ENCODE measurements at regions not wholly inside any gene's neighbourhood (a gene's known extent, or its start where the extent isn't known, plus 50 kb on each side); places are given as distances from the start of the nearest gene placed in this dataset.

- Histone ChIP-seq H3K18ac (ENCODE audit: low read length) (no peak overlapping the region), H2BK12ac (ENCODE audit: low read length) (no peak overlapping the region), H3K23ac (ENCODE audit: low read depth, low read length, poor library complexity) (no peak overlapping the region), H2BK120ac (ENCODE audit: low read depth, low read length) (no peak overlapping the region), H4K8ac (ENCODE audit: low read depth, low read length) (no peak overlapping the region), H2BK5ac (ENCODE audit: low read length) (no peak overlapping the region), H3K4me2 (ENCODE audit: insufficient read depth, low read length, poor library complexity, severe bottlenecking) (no peak overlapping the region), H4K91ac (ENCODE audit: low read depth, low read length, poor library complexity) (no peak overlapping the region), H3K4me1 (ENCODE audit: control insufficient read depth in 2 of 2, insufficient read depth in 1 of 2, low read depth in 1 of 2, low read length in 2 of 2) (no peaks in the 10 kb centered on the region), H3K27me3 (ENCODE audit: control insufficient read depth in 3 of 3, insufficient read depth in 3 of 3, low read depth in 1 of 3, low read length in 3 of 3) (no peaks in the 10 kb centered on the region), H3K27ac (replicated peaks; ENCODE audit: low read length) (no peak overlapping the region), H3K79me1 (ENCODE audit: low read depth, low read length) (no peaks in the 10 kb centered on the region), H3K4ac (ENCODE audit: low read length) (no peak overlapping the region), H2BK15ac (ENCODE audit: low read length) (no peak overlapping the region), H3K14ac (ENCODE audit: low read length) (no peak overlapping the region), H3K9ac (ENCODE audit: low read depth, low read length, poor library complexity) (no peak overlapping the region), H3K4me3 (ENCODE audit: low read length in 2 of 2) (no peak overlapping the region), H2AK5ac (ENCODE audit: low read depth, low read length) (no peak overlapping the region), H3K36me3 (replicated peaks in 1 of 2; ENCODE audit: control insufficient read depth in 2 of 2, insufficient read depth in 2 of 2, low read length in 2 of 2) (no peaks in the 10 kb centered on the region), H3K9me3 (replicated peaks in 1 of 2; ENCODE audit: control insufficient read depth in 2 of 2, insufficient read depth in 1 of 2, low read depth in 1 of 2, low read length in 2 of 2) (no peaks in the 10 kb centered on the region), H2AFZ (ENCODE audit: low read length) (no peak overlapping the region)
- DNase-seq (ENCODE audit: low spot score): no peak
- no CpG with 5 or more reads among the region's 2 CpGs for WGBS, 2 donors (ENCODE audit: extremely low coverage in 2 of 2, insufficient read length in 2 of 2, insufficient replicate concordance in 1 of 2)
These were observed 636.7 kb upstream of the SYT4 start for GRCh38 chr18:43914018-43914417.

GRCh38 chr18:43916984-43917383 is 639.7 kb upstream of the SYT4 start:
- Histone ChIP-seq H2AFZ (ENCODE audit: low read length) (no peak overlapping the region), H3K79me1 (ENCODE audit: low read depth, low read length) (no peaks in the 10 kb centered on the region), H3K4me1 (ENCODE audit: control insufficient read depth in 2 of 2, insufficient read depth in 1 of 2, low read depth in 1 of 2, low read length in 2 of 2) (no peaks in the 10 kb centered on the region), H2AK5ac (ENCODE audit: low read depth, low read length) (no peak overlapping the region), H3K27me3 (ENCODE audit: control insufficient read depth in 3 of 3, insufficient read depth in 3 of 3, low read depth in 1 of 3, low read length in 3 of 3) (no peaks in the 10 kb centered on the region), H3K27ac (replicated peaks; ENCODE audit: low read length) (no peak overlapping the region), H2BK12ac (ENCODE audit: low read length) (no peak overlapping the region), H3K14ac (ENCODE audit: low read length) (no peak overlapping the region), H3K4me3 (ENCODE audit: low read length in 2 of 2) (no peak overlapping the region), H3K18ac (ENCODE audit: low read length) (no peak overlapping the region), H3K9me3 (replicated peaks in 1 of 2; ENCODE audit: control insufficient read depth in 2 of 2, insufficient read depth in 1 of 2, low read depth in 1 of 2, low read length in 2 of 2) (no peaks in the 10 kb centered on the region), H4K91ac (ENCODE audit: low read depth, low read length, poor library complexity) (no peak overlapping the region), H3K23ac (ENCODE audit: low read depth, low read length, poor library complexity) (no peak overlapping the region), H3K4me2 (ENCODE audit: insufficient read depth, low read length, poor library complexity, severe bottlenecking) (no peak overlapping the region), H3K36me3 (replicated peaks in 1 of 2; ENCODE audit: control insufficient read depth in 2 of 2, insufficient read depth in 2 of 2, low read length in 2 of 2) (no peaks in the 10 kb centered on the region), H4K8ac (ENCODE audit: low read depth, low read length) (no peak overlapping the region), H2BK5ac (ENCODE audit: low read length) (no peak overlapping the region), H3K9ac (ENCODE audit: low read depth, low read length, poor library complexity) (no peak overlapping the region), H3K4ac (ENCODE audit: low read length) (no peak overlapping the region), H2BK120ac (ENCODE audit: low read depth, low read length) (no peak overlapping the region), H2BK15ac (ENCODE audit: low read length) (no peak overlapping the region)
- no peak for DNase-seq (ENCODE audit: low spot score)
- WGBS, 2 donors (ENCODE audit: extremely low coverage in 2 of 2, insufficient read length in 2 of 2, insufficient replicate concordance in 1 of 2): no CpG with 5 or more reads among the region's 3 CpGs

- Histone ChIP-seq H3K36me3 (replicated peaks in 1 of 2; ENCODE audit: control insufficient read depth in 2 of 2, insufficient read depth in 2 of 2, low read length in 2 of 2) (no peaks in the 10 kb centered on the region), H3K18ac (ENCODE audit: low read length) (no peak overlapping the region), H2AK5ac (ENCODE audit: low read depth, low read length) (no peak overlapping the region), H2BK120ac (ENCODE audit: low read depth, low read length) (no peak overlapping the region), H3K4me2 (ENCODE audit: insufficient read depth, low read length, poor library complexity, severe bottlenecking) (no peak overlapping the region), H3K14ac (ENCODE audit: low read length) (no peak overlapping the region), H2BK12ac (ENCODE audit: low read length) (no peak overlapping the region), H2BK15ac (ENCODE audit: low read length) (no peak overlapping the region), H3K27ac (replicated peaks; ENCODE audit: low read length) (no peak overlapping the region), H3K9me3 (replicated peaks in 1 of 2; ENCODE audit: control insufficient read depth in 2 of 2, insufficient read depth in 1 of 2, low read depth in 1 of 2, low read length in 2 of 2) (no peaks in the 10 kb centered on the region), H3K9ac (ENCODE audit: low read depth, low read length, poor library complexity) (no peak overlapping the region), H4K8ac (ENCODE audit: low read depth, low read length) (no peak overlapping the region), H3K4ac (ENCODE audit: low read length) (no peak overlapping the region), H3K4me1 (ENCODE audit: control insufficient read depth in 2 of 2, insufficient read depth in 1 of 2, low read depth in 1 of 2, low read length in 2 of 2) (no peaks in the 10 kb centered on the region), H2BK5ac (ENCODE audit: low read length) (no peak overlapping the region), H3K4me3 (ENCODE audit: low read length in 2 of 2) (no peak overlapping the region), H3K27me3 (ENCODE audit: control insufficient read depth in 3 of 3, insufficient read depth in 3 of 3, low read depth in 1 of 3, low read length in 3 of 3) (no peaks in the 10 kb centered on the region), H2AFZ (ENCODE audit: low read length) (no peak overlapping the region), H3K23ac (ENCODE audit: low read depth, low read length, poor library complexity) (no peak overlapping the region), H3K79me1 (ENCODE audit: low read depth, low read length) (no peaks in the 10 kb centered on the region), H4K91ac (ENCODE audit: low read depth, low read length, poor library complexity) (no peak overlapping the region)
- WGBS, 2 donors (ENCODE audit: extremely low coverage in 2 of 2, insufficient read length in 2 of 2, insufficient replicate concordance in 1 of 2): no CpG with 5 or more reads among the region's 5 CpGs
- DNase-seq (ENCODE audit: low spot score): no peak
These were observed 640.2 kb upstream of the SYT4 start for GRCh38 chr18:43917520-43917919.

- H3K36me3 ChIP-seq (replicated peaks in 1 of 2; ENCODE audit: control insufficient read depth in 2 of 2, insufficient read depth in 2 of 2, low read length in 2 of 2): no peaks in the 10 kb centered on the region
- H3K4me2 ChIP-seq (ENCODE audit: insufficient read depth, low read length, poor library complexity, severe bottlenecking): no peak overlapping the region
- H2BK120ac ChIP-seq (ENCODE audit: low read depth, low read length): no peak overlapping the region
These were observed 642.3 kb upstream of the SYT4 start for GRCh38 chr18:43919551-43919950.

More at GRCh38 chr18:43919551-43919950, 642.3 kb upstream of the SYT4 start:
- Histone ChIP-seq H3K4ac (ENCODE audit: low read length) (no peak overlapping the region), H2BK12ac (ENCODE audit: low read length) (no peak overlapping the region), H2BK5ac (ENCODE audit: low read length) (no peak overlapping the region), H3K9ac (ENCODE audit: low read depth, low read length, poor library complexity) (no peak overlapping the region), H4K91ac (ENCODE audit: low read depth, low read length, poor library complexity) (no peak overlapping the region), H3K4me3 (ENCODE audit: low read length in 2 of 2) (no peak overlapping the region), H3K27ac (replicated peaks; ENCODE audit: low read length) (no peak overlapping the region), H3K23ac (ENCODE audit: low read depth, low read length, poor library complexity) (no peak overlapping the region), H3K4me1 (ENCODE audit: control insufficient read depth in 2 of 2, insufficient read depth in 1 of 2, low read depth in 1 of 2, low read length in 2 of 2) (no peaks in the 10 kb centered on the region), H4K8ac (ENCODE audit: low read depth, low read length) (no peak overlapping the region), H2AK5ac (ENCODE audit: low read depth, low read length) (no peak overlapping the region), H3K9me3 (replicated peaks in 1 of 2; ENCODE audit: control insufficient read depth in 2 of 2, insufficient read depth in 1 of 2, low read depth in 1 of 2, low read length in 2 of 2) (no peaks in the 10 kb centered on the region), H3K27me3 (ENCODE audit: control insufficient read depth in 3 of 3, insufficient read depth in 3 of 3, low read depth in 1 of 3, low read length in 3 of 3) (no peaks in the 10 kb centered on the region), H2AFZ (ENCODE audit: low read length) (no peak overlapping the region), H3K79me1 (ENCODE audit: low read depth, low read length) (no peaks in the 10 kb centered on the region), H3K18ac (ENCODE audit: low read length) (no peak overlapping the region), H3K14ac (ENCODE audit: low read length) (no peak overlapping the region), H2BK15ac (ENCODE audit: low read length) (no peak overlapping the region)
- DNase-seq (ENCODE audit: low spot score): no peak
